Fibroblast of skin of abdomen (primary cell): ENCODE measurements at regions not wholly inside any gene's neighbourhood (a gene's known extent, or its start where the extent isn't known, plus 50 kb on each side); places are given as distances from the start of the nearest gene placed in this dataset.

Source experiments
- DNase-seq: peaks from one replicate; pipeline ENCODE4 v3.0.0-alpha.2; 2013

- no peak for DNase-seq
Observed at GRCh38 chr4:11050766-11051165, 366.2 kb upstream of the CLNK start.

DNA sequence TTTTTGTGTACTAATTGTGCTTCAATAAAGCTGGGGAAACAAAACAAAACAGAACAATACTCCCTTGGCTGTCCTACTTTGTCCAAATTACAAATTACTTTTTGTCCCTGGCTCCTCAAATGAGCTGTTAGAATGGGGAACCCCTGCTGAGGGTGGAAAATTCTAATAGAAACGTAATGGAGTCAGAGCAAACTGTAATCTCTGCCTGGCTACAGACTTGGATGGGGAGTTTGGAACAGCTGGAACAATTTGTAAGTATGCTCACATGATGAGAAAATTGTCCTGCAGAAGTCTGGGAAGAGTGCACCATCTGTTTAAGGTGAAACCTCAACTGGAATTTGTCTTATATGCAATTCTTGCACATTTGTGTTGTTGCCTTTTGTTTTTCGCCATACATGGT is 364.4 kb upstream of the CLNK start:
- no peak for DNase-seq

GRCh38 chr4:11042760-11043159 is 358.2 kb upstream of the CLNK start:
- no peak for DNase-seq

DNA sequence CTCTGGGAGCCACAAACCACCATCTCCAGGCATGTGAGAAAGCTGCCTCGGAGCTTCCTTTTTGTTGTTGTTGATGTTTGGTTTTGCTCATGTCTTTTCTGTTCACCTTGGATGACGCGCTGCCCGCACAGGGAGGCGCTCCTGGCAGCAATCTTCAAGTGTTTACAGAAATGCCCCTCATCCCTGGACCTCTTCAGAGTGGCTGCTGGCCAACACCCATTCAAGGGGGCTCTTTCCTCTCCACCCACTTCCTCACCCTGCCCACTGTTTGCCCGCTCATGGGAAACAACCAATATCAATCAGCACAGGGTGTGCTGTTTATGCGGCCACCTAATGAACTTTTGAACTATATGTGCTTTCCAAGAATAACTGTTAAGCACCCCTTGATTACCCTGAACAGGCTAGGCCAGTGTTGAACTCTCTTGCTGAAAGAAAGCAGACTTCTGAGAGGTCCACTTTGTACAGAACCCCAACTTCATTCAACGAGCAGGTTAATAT is 355.1 kb upstream of the CLNK start:
- DNase-seq = no peak

DNA sequence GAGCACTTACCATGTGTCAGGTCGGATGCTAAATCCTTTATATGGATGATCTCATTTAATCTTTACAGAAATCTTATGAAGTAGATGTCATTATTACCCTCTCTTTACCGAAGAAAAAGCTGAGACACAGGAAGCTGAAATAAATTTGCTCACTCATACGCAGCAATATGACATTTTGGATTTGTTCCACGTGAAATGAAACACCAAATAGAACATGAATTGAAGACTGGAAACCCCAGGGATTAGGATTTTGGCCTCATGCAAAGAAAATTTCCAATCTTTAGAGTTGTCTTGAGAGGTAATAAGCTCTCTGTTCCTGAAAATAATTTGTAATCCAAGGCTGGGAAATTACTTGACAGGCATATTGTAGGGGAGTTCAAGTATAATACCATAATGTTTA is 354.4 kb upstream of the CLNK start:
- DNase-seq = peak; percentile 8

DNA sequence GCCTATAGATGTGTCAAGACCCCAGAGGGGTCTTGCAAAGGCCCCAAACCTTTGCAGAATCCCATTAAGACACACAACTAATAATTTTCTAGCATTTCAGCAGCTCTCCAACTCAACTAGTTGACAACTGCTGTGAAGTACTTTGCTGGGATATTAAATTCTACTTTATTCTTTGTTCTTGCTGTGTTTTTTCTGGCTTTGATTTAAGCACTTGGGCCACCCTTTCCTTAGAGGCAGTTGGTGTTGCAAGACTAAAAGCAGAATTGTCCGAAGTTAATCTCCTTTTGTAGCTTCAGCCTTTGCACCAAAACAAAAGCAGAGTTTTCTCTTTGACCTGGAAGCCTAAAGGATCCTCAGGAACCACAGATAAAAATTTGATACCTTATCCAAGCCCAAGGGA is 353.1 kb upstream of the CLNK start:
- no peak for DNase-seq

DNA sequence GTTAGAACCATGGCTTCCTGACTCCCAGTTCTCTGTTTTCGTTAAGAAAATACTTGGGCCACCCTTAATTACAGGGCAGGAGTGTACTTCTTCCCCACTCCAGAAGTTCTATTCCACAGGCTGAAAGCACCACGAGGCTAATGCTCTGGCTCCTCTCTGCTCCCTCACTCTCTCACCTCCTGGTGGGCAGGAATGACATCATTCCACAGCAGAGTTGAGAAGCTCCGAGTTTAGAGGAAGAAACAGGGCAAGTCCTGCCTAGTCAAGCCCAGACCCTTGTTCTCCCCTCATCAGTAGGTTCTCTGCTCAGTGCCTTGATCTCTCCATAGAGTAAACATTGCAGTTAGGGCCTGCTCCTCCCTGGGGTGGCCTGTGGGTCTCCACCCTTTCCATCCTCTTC is 343.8 kb upstream of the CLNK start:
- DNase-seq = no peak

DNA sequence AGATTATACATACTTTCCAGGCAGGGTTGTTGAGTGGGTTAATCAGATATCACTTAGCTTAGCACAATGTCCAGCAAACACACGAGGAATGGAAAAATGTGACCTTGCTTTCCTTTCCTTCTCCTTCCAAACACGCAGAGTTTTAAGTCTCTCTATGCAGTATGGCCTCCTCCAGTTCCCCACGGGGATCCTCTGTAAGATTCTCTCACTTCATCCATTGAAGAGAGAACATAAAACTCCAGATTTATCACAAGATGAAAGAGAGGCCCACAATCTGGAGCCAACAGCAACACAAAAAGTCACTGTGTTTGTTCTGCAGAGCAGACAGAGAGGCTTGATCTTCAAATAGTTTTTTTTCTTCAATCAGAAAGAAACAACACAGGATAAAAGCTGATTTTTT is 336.8 kb upstream of the CLNK start:
- no peak for DNase-seq

- peak; percentile 10 for DNase-seq
Observed at GRCh38 chr4:11019451-11020240, 335.1 kb upstream of the CLNK start.

GRCh38 chr4:11014199-11014598 is 329.6 kb upstream of the CLNK start:
- no peak for DNase-seq

- no peak for DNase-seq
Observed at GRCh38 chr4:11013094-11013664, 328.6 kb upstream of the CLNK start.

DNA sequence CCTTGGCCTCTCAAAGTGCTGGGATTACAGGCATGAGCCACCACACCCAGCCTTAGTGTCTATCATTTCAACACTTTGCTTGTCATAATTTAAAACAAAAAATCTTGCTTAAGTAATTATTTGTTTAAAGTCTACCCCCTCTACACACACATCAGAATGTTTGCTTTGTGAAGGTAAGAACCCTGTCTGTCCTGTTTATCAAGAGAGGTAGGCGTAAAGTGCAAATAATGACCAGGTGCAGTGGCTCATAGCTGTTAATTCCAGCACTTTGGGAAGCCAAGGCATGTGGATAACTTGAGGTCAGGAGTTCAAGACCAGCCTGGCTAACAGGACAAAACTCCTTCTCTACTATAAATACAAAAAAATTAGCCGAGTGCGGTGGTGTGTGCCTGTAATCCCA is 326.7 kb upstream of the CLNK start:
- DNase-seq = no peak

DNA sequence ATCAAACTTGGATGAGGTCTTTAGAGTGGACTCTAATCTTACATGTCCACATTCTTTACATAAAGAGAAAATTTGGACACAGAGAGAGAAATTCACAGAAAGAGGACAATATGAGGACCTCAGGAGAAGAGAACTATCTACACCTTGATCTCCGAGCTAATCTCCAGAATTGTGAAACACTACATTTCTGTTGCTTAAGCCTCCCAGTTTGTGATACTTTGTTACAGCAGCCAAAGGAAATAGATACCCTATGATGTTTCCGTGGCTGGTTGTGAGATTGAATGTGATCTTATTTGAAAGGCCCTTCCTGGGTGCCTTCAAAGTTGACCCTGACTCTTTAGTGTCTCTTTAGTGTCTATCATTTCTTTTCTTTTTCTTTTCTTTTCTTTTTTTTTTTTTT is 326.1 kb upstream of the CLNK start:
- no peak for DNase-seq

- DNase-seq = no peak
Observed at GRCh38 chr4:11009281-11009680, 324.7 kb upstream of the CLNK start.

DNA sequence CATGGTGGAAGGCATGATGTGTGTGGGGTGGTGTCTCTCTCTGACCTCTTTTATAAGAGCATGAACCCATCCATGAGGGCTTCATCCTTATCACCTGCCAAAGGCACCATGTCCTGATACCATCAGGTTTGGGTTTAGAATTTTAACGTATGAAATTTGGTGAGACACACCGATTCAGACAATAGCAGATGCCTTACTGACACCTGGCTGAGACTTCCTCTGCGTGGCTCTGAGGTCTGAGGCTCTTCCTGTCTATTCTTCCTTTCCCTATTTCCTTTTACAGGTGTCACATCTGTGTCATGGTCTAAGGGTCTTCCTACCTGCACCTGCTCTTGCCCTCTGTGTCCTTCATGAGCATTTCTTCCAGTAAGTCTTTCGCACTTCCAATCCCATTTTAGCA is 320.7 kb upstream of the CLNK start:
- DNase-seq = no peak

DNA sequence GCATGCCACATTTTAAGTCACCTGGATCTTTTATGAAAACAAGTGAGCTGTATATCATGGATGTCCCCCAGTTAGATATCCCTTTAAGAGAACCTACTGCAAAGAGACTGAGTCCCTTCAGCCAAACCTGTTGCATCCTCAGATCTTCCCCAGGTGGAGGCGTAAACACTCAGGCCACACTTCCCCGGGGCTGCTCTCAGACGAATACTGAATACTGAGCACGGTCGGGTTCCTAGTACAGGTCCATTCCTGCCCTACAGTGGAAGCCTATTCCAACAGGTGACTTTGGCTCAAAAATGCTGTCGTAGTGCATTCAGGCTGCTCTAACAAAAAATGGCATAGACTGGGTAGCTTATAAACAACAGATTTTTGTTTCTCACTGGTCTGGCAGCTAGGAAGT is 320.2 kb upstream of the CLNK start:
- no peak for DNase-seq

DNA sequence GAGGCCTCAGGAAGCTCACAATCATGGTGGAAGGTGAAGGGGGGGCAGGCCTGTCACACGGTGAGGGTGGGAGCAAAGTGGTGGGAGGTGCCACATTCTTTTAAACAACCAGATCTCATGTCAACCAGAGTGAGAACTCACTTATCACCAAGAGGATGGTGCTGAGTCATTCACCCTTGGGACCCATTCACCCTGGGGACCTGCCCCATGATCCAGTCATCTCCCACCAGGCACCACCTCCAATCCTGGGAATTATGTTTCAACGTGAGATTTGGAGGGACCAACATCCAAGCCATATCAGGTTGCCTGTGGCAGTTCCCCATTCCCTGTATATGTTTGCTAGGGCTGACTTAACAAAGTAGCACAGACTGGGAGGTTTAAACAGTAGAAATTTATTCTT is 318.4 kb upstream of the CLNK start:
- DNase-seq = no peak

GRCh38 chr4:10998846-10999245 is 314.3 kb upstream of the CLNK start:
- peak; percentile 48 for DNase-seq

GRCh38 chr4:10984815-10985214 is 300.2 kb upstream of the CLNK start:
- DNase-seq = no peak

GRCh38 chr4:10983885-10984640 is 299.5 kb upstream of the CLNK start:
- no peak for DNase-seq

DNA sequence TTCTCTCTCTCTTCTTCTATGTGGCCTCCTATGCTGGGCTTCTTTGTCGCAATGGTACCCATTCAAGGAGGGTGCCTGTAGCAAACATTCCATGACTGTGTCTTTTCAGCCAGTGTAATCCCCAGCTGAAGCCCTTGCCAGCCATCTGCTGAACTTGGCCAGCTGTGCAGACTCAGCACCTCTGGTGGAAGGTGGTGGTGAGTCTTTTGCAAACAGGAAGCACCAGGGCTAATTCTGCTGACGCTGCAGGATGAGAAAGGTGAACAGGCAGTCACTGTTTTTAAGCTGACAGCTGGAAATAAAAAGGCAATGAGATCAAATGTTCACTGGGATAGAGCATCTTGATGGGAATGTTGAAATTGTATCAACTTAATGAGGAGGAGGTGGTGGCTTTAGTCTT is 298.7 kb upstream of the CLNK start:
- no peak for DNase-seq

- no peak for DNase-seq
Observed at GRCh38 chr4:10982305-10982704, 297.7 kb upstream of the CLNK start.

- no peak for DNase-seq
Observed at GRCh38 chr4:10981576-10981975, 297.0 kb upstream of the CLNK start.

- no peak for DNase-seq
Observed at GRCh38 chr4:10981096-10981495, 296.5 kb upstream of the CLNK start.
